ENCODE measurements at regions not wholly inside any gene's neighbourhood (a gene's known extent, or its start where the extent isn't known, plus 50 kb on each side); places are given as distances from the start of the nearest gene placed in this dataset.

GRCh38 chr13:61188057-61188456, 227.6 kb downstream of the PCDH20 start:
- no peak for TF ChIP-seq CTCF (IDR thresholded peaks at IDR 0.05)
- no peak for TF ChIP-seq POLR2A (IDR thresholded peaks at IDR 0.05)

Measured in esophagus squamous epithelium (tissue), 4 donors.